IgD-negative memory B cell (primary cell): ENCODE measurements at regions not wholly inside any gene's neighbourhood (a gene's known extent, or its start where the extent isn't known, plus 50 kb on each side); places are given as distances from the start of the nearest gene placed in this dataset.
"Not testable (repeated sequence)": the region's sequence is repeated elsewhere in the genome, so short reads cannot be mapped to it uniquely, and the experiment has no call there.

Source experiments
- H3K27ac Mint-ChIP-seq, 3 donors: one replicate each; pipeline ENCODE4 v1.8.0; 2020 to 2022; ENCODE audit warnings: mild to moderate bottlenecking in 3 of 3, mixed read lengths in 3 of 3, moderate library complexity in 1 of 3
- H3K27me3 Mint-ChIP-seq: one replicate; pipeline ENCODE4 v1.8.0; 2021; ENCODE audit warnings: mixed read lengths
- H3K36me3 Mint-ChIP-seq: one replicate; pipeline ENCODE4 v1.8.0; 2020; ENCODE audit warnings: mild to moderate bottlenecking, mixed read lengths
- H3K4me1 Mint-ChIP-seq, 3 donors: one replicate each; pipeline ENCODE4 v1.8.0; 2020 to 2022; ENCODE audit warnings: mixed read lengths in 3 of 3, mild to moderate bottlenecking in 1 of 3
- H3K4me3 Mint-ChIP-seq, 4 donors: one replicate each; pipeline ENCODE4 v1.8.0; 2020 to 2022; ENCODE audit warnings: mild to moderate bottlenecking in 4 of 4, mixed read lengths in 4 of 4, moderate library complexity in 3 of 4
- H3K9me3 Mint-ChIP-seq, 3 donors: one replicate each; pipeline ENCODE4 v1.8.0; 2020 to 2021; ENCODE audit warnings: mixed read lengths in 3 of 3, mild to moderate bottlenecking in 1 of 3

GRCh38 chr2:54065411-54065810 lies 50.0 kb upstream of the ACYP2 start:
- Mint-ChIP-seq H3K27ac (no peak overlapping the region), H3K4me1 (peaks cover 3 to 4% (median 3%) of the 10 kb centered on the region in 3 donors), H3K36me3 (peaks cover 4% of the 10 kb centered on the region), H3K9me3 (peaks cover 0 to 3% (median 0%) of the 10 kb centered on the region in 3 donors), H3K4me3 (no peak overlapping the region), H3K27me3 (no peaks in the 10 kb centered on the region)

DNA sequence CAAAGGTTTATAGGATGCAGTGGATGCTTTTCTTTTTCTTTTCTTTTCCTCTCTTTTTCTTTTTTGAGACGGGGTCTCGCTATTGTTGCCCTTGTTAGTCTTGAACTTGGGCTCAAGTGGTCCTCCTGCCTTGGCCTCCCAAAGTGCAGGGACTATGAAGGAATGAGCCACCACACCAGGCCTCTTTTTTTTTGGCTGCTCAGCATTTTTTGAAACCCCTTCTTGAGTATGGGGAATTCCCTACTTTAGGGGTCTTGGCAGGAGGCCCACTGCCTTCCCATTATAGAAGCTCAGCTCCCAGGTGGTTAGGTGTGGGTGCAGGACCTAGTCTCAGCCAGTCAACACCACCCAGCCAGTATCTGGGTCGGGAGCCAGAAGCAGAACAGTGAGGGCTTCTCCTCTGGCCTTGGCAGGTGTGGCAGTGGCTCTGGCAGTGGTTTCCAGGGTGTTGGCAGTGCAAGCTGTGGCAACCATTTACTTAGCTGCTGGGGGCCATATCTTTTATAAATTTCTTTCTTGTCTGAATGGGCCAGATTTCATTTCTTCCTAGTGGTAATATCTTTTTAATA lies 51.4 kb upstream of the ACYP2 start:
- H3K9me3 Mint-ChIP-seq = peaks cover 0 to 4% (median 3%) of the 10 kb centered on the region in 3 donors
- peaks cover 7% of the 10 kb centered on the region for H3K36me3 Mint-ChIP-seq
- no peaks in the 10 kb centered on the region for H3K27me3 Mint-ChIP-seq
- H3K4me1 Mint-ChIP-seq = peaks cover 0 to 4% (median 3%) of the 10 kb centered on the region in 3 donors
- H3K4me3 Mint-ChIP-seq = no peak overlapping the region
- H3K27ac Mint-ChIP-seq = no peak overlapping the region

DNA sequence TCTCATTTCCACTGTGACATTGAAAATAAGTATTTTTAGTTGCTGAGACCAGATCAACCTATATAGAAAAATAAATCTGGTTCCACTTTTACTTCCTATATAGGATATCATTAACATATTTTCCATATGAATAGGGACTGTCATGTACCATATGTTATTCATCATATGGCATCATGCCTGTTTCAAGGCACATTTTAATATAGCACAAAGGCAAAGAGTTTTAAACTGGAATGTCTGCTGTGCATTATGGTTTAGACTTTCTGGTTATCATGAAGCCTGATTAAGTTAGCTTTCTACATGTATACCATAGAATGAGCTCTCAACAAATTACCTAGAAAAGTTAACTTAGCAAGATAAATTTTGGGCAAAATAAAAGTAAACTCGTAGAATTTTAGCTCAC lies 53.0 kb upstream of the ACYP2 start:
- no peak overlapping the region for H3K27ac Mint-ChIP-seq
- H3K4me3 Mint-ChIP-seq = no peak overlapping the region
- peaks cover 8% of the 10 kb centered on the region for H3K36me3 Mint-ChIP-seq
- H3K4me1 Mint-ChIP-seq = peaks cover 0 to 8% (median 4%) of the 10 kb centered on the region in 3 donors
- peaks cover 0 to 4% (median 3%) of the 10 kb centered on the region in 3 donors for H3K9me3 Mint-ChIP-seq
- H3K27me3 Mint-ChIP-seq = no peaks in the 10 kb centered on the region

GRCh38 chr2:54061272-54061671 lies 54.1 kb upstream of the ACYP2 start:
- Mint-ChIP-seq H3K4me3 (no peak overlapping the region), H3K4me1 (peaks cover 0 to 8% (median 4%) of the 10 kb centered on the region in 3 donors), H3K9me3 (peaks cover 0 to 4% (median 3%) of the 10 kb centered on the region in 3 donors), H3K27me3 (no peaks in the 10 kb centered on the region), H3K36me3 (peaks cover 6% of the 10 kb centered on the region), H3K27ac (no peak overlapping the region)

GRCh38 chr2:54059986-54060385 lies 55.4 kb upstream of the ACYP2 start:
- H3K4me1 Mint-ChIP-seq = peaks cover 2 to 8% (median 4%) of the 10 kb centered on the region in 3 donors
- no peak overlapping the region for H3K4me3 Mint-ChIP-seq
- H3K27ac Mint-ChIP-seq = no peak overlapping the region
- no peaks in the 10 kb centered on the region for H3K27me3 Mint-ChIP-seq
- H3K36me3 Mint-ChIP-seq = peaks cover 6% of the 10 kb centered on the region
- H3K9me3 Mint-ChIP-seq = peaks cover 0 to 4% (median 3%) of the 10 kb centered on the region in 3 donors

- H3K27ac Mint-ChIP-seq = no peak overlapping the region
- H3K4me1 Mint-ChIP-seq = peaks cover 4 to 10% (median 5%) of the 10 kb centered on the region in 3 donors
- peaks cover 0 to 4% (median 2%) of the 10 kb centered on the region in 3 donors for H3K9me3 Mint-ChIP-seq
- no peaks in the 10 kb centered on the region for H3K27me3 Mint-ChIP-seq
- H3K36me3 Mint-ChIP-seq = peaks cover 6% of the 10 kb centered on the region
- no peak overlapping the region for H3K4me3 Mint-ChIP-seq
Observed at GRCh38 chr2:54059504-54059903, 55.9 kb upstream of the ACYP2 start.

DNA sequence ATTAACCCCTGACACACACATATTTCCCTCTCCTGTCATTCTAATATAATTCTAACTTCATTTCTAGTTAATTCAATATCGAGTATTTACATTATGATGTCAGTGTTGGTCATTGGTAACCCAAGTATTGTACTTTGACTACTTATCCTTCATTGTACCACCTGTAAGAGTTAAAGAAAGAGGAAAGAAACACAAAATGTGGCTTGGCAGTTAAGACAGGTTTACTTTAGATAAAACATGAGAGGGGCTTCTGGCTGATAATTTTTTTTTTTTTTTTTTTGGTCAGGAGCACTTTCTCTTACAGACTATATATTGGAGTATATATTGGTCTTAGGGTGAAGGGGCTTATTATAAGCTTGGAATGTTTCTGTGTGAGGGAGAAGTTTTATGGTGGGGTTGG lies 57.0 kb upstream of the ACYP2 start:
- Mint-ChIP-seq H3K4me1 (peaks cover 11 to 19% (median 15%) of the 10 kb centered on the region in 3 donors), H3K9me3 (peaks cover 0 to 7% (median 2%) of the 10 kb centered on the region in 3 donors), H3K36me3 (peaks cover 6% of the 10 kb centered on the region), H3K4me3 (peak overlapping the region in 1 of 4 donors; percentile 73), H3K27me3 (no peaks in the 10 kb centered on the region), H3K27ac (peak overlapping the region in 1 of 3 donors; percentile 8)

- Mint-ChIP-seq H3K9me3 (peaks cover 0 to 9% (median 4%) of the 10 kb centered on the region in 3 donors), H3K4me3 (peak overlapping the region in 1 of 4 donors; percentile 8), H3K4me1 (peaks cover 17 to 32% (median 21%) of the 10 kb centered on the region in 3 donors), H3K36me3 (peaks cover 9% of the 10 kb centered on the region), H3K27me3 (no peaks in the 10 kb centered on the region), H3K27ac (peak overlapping the region in 2 of 3 donors; percentile 65 to 75)
Observed at GRCh38 chr2:54054774-54055173, 60.6 kb upstream of the ACYP2 start.

DNA sequence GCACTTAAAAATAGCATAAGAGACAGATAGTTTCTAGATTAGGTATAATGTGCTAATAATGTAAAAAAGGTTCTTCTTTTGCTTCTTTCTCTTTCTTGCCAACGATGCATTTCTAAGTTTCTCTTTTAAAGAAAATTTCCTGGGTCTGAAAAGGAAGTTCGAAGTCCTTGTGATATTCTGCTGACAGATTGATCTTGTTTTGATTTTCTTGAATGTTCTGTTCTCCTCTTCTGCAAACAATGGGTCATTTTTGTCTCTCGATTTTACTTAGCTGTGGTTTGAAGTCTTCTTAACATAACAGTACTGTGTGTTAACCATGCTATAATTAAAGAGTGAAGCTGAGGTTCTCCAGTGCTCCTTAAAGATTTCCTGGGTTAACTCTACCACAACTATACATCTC lies 61.1 kb upstream of the ACYP2 start:
- peak overlapping the region; percentile 0 to 62 (median 27) for H3K4me3 Mint-ChIP-seq
- H3K27ac Mint-ChIP-seq = peak overlapping the region; percentile 65 to 93 (median 75)
- no peaks in the 10 kb centered on the region for H3K27me3 Mint-ChIP-seq
- peaks cover 18 to 37% (median 21%) of the 10 kb centered on the region in 3 donors for H3K4me1 Mint-ChIP-seq
- peaks cover 10% of the 10 kb centered on the region for H3K36me3 Mint-ChIP-seq
- H3K9me3 Mint-ChIP-seq = peaks cover 0 to 5% (median 4%) of the 10 kb centered on the region in 3 donors

- H3K4me3 Mint-ChIP-seq = peak overlapping the region; percentile 0 to 62 (median 27)
- no peaks in the 10 kb centered on the region for H3K27me3 Mint-ChIP-seq
- peaks cover 0 to 5% (median 4%) of the 10 kb centered on the region in 3 donors for H3K9me3 Mint-ChIP-seq
- H3K27ac Mint-ChIP-seq = peak overlapping the region; percentile 65 to 93 (median 75)
- peaks cover 11% of the 10 kb centered on the region for H3K36me3 Mint-ChIP-seq
- H3K4me1 Mint-ChIP-seq = peaks cover 19 to 39% (median 21%) of the 10 kb centered on the region in 3 donors
Observed at GRCh38 chr2:54053830-54054229, 61.6 kb upstream of the ACYP2 start.

DNA sequence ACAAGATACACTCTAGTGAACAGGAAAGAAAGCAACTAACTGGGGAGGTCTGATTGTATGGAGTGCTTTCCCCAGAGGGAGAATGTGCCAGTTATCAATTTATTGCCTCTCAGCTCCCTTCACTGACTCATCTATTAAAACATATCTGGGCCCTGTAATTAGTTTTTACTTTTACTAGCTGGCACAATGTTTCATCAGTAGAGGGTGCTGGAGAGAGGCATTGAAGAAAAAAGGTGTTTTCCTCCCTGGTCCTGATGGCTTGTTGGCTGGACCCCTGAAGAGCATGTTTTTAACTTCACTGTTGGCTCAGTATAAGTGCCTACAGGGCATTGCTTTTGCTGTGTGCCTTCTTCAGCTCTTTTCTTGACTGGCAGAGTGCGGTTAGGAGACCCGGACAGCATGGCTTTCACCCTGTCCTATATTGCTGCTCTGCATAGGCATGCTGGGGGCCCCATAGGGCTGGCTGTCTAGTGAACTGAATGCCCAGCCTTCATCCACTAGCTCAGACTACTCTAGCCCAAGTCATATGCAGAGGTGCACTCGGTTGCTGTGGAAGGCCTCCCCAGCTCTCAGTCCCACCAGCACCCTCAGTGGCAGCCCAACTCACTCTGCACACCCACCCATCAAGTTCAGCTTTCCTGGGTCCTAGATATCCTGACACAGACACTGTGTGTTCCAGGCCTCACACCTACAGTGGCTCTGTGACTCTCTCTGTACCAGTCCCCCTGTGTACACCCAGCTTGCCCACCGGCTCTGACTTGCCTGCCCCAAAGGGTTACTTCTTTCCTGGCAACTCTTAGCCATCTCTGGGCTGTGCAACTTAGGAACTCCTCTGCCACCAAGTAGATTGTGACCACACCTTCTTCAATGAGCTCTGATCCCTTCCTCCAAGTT lies 62.3 kb upstream of the ACYP2 start:
- peaks cover 24 to 34% (median 26%) of the 10 kb centered on the region in 3 donors for H3K4me1 Mint-ChIP-seq
- H3K27ac Mint-ChIP-seq = peak overlapping the region; percentile 65 to 93 (median 75)
- peaks cover 11% of the 10 kb centered on the region for H3K36me3 Mint-ChIP-seq
- peak overlapping the region in 2 of 4 donors; percentile 32 to 71 for H3K4me3 Mint-ChIP-seq
- no peaks in the 10 kb centered on the region for H3K27me3 Mint-ChIP-seq
- H3K9me3 Mint-ChIP-seq = peaks cover 0 to 5% (median 4%) of the 10 kb centered on the region in 3 donors

GRCh38 chr2:54050445-54050844 lies 65.0 kb upstream of the ACYP2 start:
- no peak overlapping the region for H3K4me3 Mint-ChIP-seq
- peaks cover 24 to 34% (median 25%) of the 10 kb centered on the region in 3 donors for H3K4me1 Mint-ChIP-seq
- H3K36me3 Mint-ChIP-seq = peaks cover 8% of the 10 kb centered on the region
- H3K27me3 Mint-ChIP-seq = no peaks in the 10 kb centered on the region
- H3K9me3 Mint-ChIP-seq = peaks cover 0 to 5% (median 4%) of the 10 kb centered on the region in 3 donors
- H3K27ac Mint-ChIP-seq = no peak overlapping the region

DNA sequence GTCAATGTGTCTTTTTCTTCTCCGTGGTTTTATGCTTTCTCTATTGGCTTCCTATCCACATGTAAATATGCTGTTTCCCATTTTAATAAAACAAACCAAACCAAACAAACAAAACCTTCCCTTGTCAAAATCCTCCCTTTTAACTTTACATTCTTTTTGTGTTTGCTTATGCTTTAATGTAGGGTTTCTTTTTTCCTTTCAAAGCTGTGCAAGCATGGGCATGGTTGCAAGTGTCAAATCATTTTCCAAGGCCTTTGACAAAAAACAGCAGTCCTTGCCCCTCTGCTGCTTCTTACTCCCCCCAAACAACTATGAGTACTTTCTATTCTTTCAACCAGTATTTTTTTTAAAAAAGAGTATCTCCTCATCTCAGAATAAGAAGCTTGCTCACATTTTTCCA lies 66.0 kb upstream of the ACYP2 start:
- H3K36me3 Mint-ChIP-seq = peaks cover 13% of the 10 kb centered on the region
- no peak overlapping the region for H3K27ac Mint-ChIP-seq
- peaks cover 20 to 30% (median 21%) of the 10 kb centered on the region in 3 donors for H3K4me1 Mint-ChIP-seq
- peak overlapping the region in 1 of 4 donors; percentile 17 for H3K4me3 Mint-ChIP-seq
- peaks cover 2 to 10% (median 7%) of the 10 kb centered on the region in 3 donors for H3K9me3 Mint-ChIP-seq
- H3K27me3 Mint-ChIP-seq = peaks cover 1% of the 10 kb centered on the region

DNA sequence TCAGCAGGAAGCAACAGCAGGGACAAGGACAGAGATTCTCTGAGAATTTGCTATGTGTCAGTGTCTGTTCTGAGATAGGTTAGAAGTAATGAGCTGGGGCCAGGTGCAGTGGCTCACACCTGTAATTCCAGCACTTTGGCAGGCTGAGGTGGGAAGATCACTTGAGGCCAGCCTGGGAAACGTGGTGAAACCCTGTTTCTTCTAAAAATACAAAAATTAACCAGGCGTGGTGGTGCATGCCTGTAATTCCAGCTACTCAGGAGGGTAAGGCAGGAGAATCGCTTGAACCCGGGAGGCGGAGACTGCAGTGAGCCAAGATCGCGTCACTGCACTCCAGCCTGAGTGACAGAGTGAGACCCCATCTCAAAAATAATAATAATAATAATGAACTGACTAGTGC lies 66.5 kb upstream of the ACYP2 start:
- H3K27me3 Mint-ChIP-seq, H3K27ac Mint-ChIP-seq: not testable (repeated sequence)
- H3K9me3 Mint-ChIP-seq = peaks cover 2 to 10% (median 7%) of the 10 kb centered on the region in 3 donors
- peaks cover 13% of the 10 kb centered on the region for H3K36me3 Mint-ChIP-seq
- H3K4me3 Mint-ChIP-seq = peak overlapping the region in 1 of 4 donors; percentile 49
- peaks cover 17 to 25% (median 17%) of the 10 kb centered on the region in 3 donors for H3K4me1 Mint-ChIP-seq
